Psoas muscle (tissue), 7 donors: ENCODE measurements at regions not wholly inside any gene's neighbourhood (a gene's known extent, or its start where the extent isn't known, plus 50 kb on each side); places are given as distances from the start of the nearest gene placed in this dataset.

Experiments used
- ATAC-seq, 4 donors: fragments of 200-7000 bp; cut with Tn5 transposase; one replicate each; pipeline ENCODE4 v1.9.1; 2020; ENCODE audit warnings: moderate library complexity in 3 of 4, mild to moderate bottlenecking in 2 of 4
- DNase-seq, 2 donors: peaks; one replicate each; pipeline ENCODE4 v3.0.0-alpha.2; 2020
- H3K27ac ChIP-seq: fragments of 200-600 bp; one replicate; pipeline ENCODE4 v1.8.0; 2022
- H3K27me3 ChIP-seq, 3 donors: fragments of 200-600 bp in 1 of 3; one replicate each; pipeline versions ENCODE4 v1.6.1 to v1.8.0; 2013 to 2022; ENCODE audit warnings: low read length in 2 of 3, mild to moderate bottlenecking in 2 of 3, moderate library complexity in 1 of 3; ENCODE audit not compliant: insufficient read depth in 3 of 3
- H3K36me3 ChIP-seq, 2 donors: fragments of 200-600 bp in 1 of 2; one replicate each; pipeline versions ENCODE4 v1.6.1 to v1.8.0; 2013 to 2022; ENCODE audit warnings: low read depth in 1 of 2, mild to moderate bottlenecking in 1 of 2, moderate library complexity in 1 of 2; ENCODE audit not compliant: insufficient read depth in 1 of 2
- H3K4me1 ChIP-seq: fragments of 200-600 bp; one replicate; pipeline ENCODE4 v1.8.0; 2022
- H3K4me3 ChIP-seq: fragments of 200-600 bp; one replicate; pipeline ENCODE4 v1.8.0; 2022; ENCODE audit warnings: mild to moderate bottlenecking
- H3K9me3 ChIP-seq: fragments of 200-600 bp; one replicate; pipeline ENCODE4 v1.8.0; 2022
- CTCF ChIP-seq: fragments of 200-600 bp; IDR thresholded peaks from one replicate; pipeline ENCODE4 v1.8.0; 2022; ENCODE audit warnings: antibody characterized with exemption
- WGBS, 3 donors: extraction: QIAGEN DNeasy Blood & Tissue Kit; methylation state at CpG; one replicate each; pipeline versions ENCODE4 v1.1.6 to v1.1.7; 2013; 5-methylcytosine and 5-hydroxymethylcytosine counted together
- intact Hi-C, 2 donors: fragments of 100-400 bp; cut with DNase I; formaldehyde crosslinking; loops; one replicate each; pipeline versions ENCODE4 v1.11.0 to v1.14.2; 2022
- donor health status: healthy with polysubstance abuse.
- donor health status: DM: no; HTN: no; CAD: no; lungs with moderate emphysema.
- donor health status: Bipolar disorder and iron deficiency.
- donor health status: healthy.
- donor health status: DM: yes; HTN: yes; CAD: no.
- donor health status: DM: no; HTN: no; CAD: no.
- donor health status: DM: yes; HTN: yes; CAD: no.

GRCh38 chr18:53610957-53611356 lies 613.5 kb downstream of the MBD2 start:
- no peaks in the 10 kb centered on the region for H3K4me1 ChIP-seq
- intact Hi-C loops: no loop called here
- TF ChIP-seq CTCF: no peak
- no peaks in the 10 kb centered on the region for H3K9me3 ChIP-seq
- ATAC-seq (no peak), DNase-seq (no peak)
- no peak overlapping the region for H3K4me3 ChIP-seq
- WGBS, 3 donors: 77 to 100% (median 91%) methylated on average over 1 of the region's 1 CpG
- H3K27me3 ChIP-seq: no peaks in the 10 kb centered on the region
- H3K36me3 ChIP-seq: no peaks in the 10 kb centered on the region
- no peak overlapping the region for H3K27ac ChIP-seq

- no peak for TF ChIP-seq CTCF
- H3K27ac ChIP-seq: no peak overlapping the region
- DNase-seq: no peak
- no peaks in the 10 kb centered on the region for H3K9me3 ChIP-seq
- no peaks in the 10 kb centered on the region for H3K4me1 ChIP-seq
- ATAC-seq: no peak
- intact Hi-C loops: no loop called here
- no peaks in the 10 kb centered on the region for H3K27me3 ChIP-seq
- no peaks in the 10 kb centered on the region for H3K36me3 ChIP-seq
- H3K4me3 ChIP-seq: no peak overlapping the region
Observed at GRCh38 chr18:53606792-53607191, 617.7 kb downstream of the MBD2 start.

GRCh38 chr18:53605198-53605597 lies 619.3 kb downstream of the MBD2 start:
- Histone ChIP-seq H3K9me3 (no peaks in the 10 kb centered on the region), H3K27me3 (no peaks in the 10 kb centered on the region), H3K4me3 (no peak overlapping the region), H3K36me3 (no peaks in the 10 kb centered on the region), H3K27ac (no peak overlapping the region), H3K4me1 (no peaks in the 10 kb centered on the region)
- 83 to 86% (median 85%) methylated on average over 8 of the region's 8 CpGs for WGBS, 3 donors
- DNase-seq: no peak
- intact Hi-C loops: no loop called here
- ATAC-seq: no peak
- TF ChIP-seq CTCF: no peak

- no peak for DNase-seq
- intact Hi-C loops: no loop called here
- H3K27ac ChIP-seq: no peak overlapping the region
- no peak for ATAC-seq
- no peaks in the 10 kb centered on the region for H3K27me3 ChIP-seq
- no peaks in the 10 kb centered on the region for H3K9me3 ChIP-seq
- H3K4me1 ChIP-seq: no peaks in the 10 kb centered on the region
- H3K4me3 ChIP-seq: no peak overlapping the region
- WGBS, 3 donors: 10 to 29% (median 14%) methylated on average over 1 of the region's 1 CpG
- no peaks in the 10 kb centered on the region for H3K36me3 ChIP-seq
- TF ChIP-seq CTCF: no peak
Observed at GRCh38 chr18:53603276-53603675, 621.2 kb downstream of the MBD2 start.

- H3K36me3 ChIP-seq: no peaks in the 10 kb centered on the region
- H3K4me3 ChIP-seq: no peak overlapping the region
- no peak for TF ChIP-seq CTCF
- H3K27ac ChIP-seq: no peak overlapping the region
- no peak for ATAC-seq
- H3K4me1 ChIP-seq: no peaks in the 10 kb centered on the region
- intact Hi-C loops: no loop called here
- 73 to 84% (median 80%) methylated on average over 3 of the region's 3 CpGs for WGBS, 3 donors
- no peaks in the 10 kb centered on the region for H3K9me3 ChIP-seq
- DNase-seq: no peak
- no peaks in the 10 kb centered on the region for H3K27me3 ChIP-seq
Observed at GRCh38 chr18:53601344-53601743, 623.1 kb downstream of the MBD2 start.
